ENCODE measurements at regions not wholly inside any gene's neighbourhood (a gene's known extent, or its start where the extent isn't known, plus 50 kb on each side); places are given as distances from the start of the nearest gene placed in this dataset.

DNA sequence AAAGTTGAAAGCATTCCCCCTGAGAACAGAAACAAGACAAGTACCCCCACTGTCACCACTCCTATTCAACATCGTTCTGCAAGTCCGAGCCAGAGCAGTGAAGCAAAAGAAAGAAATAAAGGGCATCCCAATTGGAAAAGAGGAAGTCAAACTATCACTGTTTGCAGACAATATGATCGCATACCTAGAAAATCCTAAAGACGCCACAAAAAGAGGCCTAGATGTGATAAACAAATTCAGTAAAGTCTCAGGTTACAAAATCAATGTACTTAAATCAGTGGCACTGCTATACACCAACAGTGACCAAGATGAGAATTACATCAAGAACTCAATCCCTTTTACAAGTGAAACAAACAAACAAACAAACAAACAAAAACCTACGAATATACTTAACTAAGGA, 87.7 kb upstream of the COCH start:
- TF ChIP-seq, protein P1, sequence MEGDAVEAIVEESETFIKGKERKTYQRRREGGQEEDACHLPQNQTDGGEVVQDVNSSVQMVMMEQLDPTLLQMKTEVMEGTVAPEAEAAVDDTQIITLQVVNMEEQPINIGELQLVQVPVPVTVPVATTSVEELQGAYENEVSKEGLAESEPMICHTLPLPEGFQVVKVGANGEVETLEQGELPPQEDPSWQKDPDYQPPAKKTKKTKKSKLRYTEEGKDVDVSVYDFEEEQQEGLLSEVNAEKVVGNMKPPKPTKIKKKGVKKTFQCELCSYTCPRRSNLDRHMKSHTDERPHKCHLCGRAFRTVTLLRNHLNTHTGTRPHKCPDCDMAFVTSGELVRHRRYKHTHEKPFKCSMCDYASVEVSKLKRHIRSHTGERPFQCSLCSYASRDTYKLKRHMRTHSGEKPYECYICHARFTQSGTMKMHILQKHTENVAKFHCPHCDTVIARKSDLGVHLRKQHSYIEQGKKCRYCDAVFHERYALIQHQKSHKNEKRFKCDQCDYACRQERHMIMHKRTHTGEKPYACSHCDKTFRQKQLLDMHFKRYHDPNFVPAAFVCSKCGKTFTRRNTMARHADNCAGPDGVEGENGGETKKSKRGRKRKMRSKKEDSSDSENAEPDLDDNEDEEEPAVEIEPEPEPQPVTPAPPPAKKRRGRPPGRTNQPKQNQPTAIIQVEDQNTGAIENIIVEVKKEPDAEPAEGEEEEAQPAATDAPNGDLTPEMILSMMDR (IDR thresholded peaks at IDR 0.05; ENCODE audit: low read depth, low read length, missing control alignments): no peak
- DNase-seq (ENCODE audit: low read depth): no peak
- no peak overlapping the region for H3K4me3 ChIP-seq (ENCODE audit: low read depth, low read length)
- in situ Hi-C loops (cut with HindIII; ENCODE audit: low sequenced_read_pairs): no loop called here

DNA sequence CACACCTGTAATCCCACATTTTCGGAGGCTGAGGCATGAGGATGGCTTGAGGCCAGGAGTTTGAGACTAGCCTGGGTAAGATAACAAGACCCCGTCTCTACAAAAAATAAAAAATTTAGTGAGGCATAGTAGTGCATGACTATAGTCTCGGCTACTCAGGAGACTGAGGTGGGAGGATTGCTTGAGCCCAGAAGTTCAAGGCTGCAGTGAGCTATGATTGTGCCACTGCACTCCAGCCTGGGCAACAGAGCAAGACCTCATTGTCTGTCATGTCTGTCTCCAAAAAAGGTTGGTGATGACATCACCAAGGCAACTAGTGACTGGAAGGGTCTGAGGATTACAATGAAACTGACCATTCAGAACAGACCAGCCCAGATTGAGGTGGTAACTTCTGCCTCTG, 83.5 kb upstream of the COCH start:
- in situ Hi-C loops (cut with HindIII; ENCODE audit: low sequenced_read_pairs): no loop called here
- TF ChIP-seq, protein P1 (IDR thresholded peaks at IDR 0.05; ENCODE audit: low read depth, low read length, missing control alignments): no peak
- H3K4me3 ChIP-seq (ENCODE audit: low read depth, low read length): no peak overlapping the region
- DNase-seq (ENCODE audit: low read depth): no peak

DNA sequence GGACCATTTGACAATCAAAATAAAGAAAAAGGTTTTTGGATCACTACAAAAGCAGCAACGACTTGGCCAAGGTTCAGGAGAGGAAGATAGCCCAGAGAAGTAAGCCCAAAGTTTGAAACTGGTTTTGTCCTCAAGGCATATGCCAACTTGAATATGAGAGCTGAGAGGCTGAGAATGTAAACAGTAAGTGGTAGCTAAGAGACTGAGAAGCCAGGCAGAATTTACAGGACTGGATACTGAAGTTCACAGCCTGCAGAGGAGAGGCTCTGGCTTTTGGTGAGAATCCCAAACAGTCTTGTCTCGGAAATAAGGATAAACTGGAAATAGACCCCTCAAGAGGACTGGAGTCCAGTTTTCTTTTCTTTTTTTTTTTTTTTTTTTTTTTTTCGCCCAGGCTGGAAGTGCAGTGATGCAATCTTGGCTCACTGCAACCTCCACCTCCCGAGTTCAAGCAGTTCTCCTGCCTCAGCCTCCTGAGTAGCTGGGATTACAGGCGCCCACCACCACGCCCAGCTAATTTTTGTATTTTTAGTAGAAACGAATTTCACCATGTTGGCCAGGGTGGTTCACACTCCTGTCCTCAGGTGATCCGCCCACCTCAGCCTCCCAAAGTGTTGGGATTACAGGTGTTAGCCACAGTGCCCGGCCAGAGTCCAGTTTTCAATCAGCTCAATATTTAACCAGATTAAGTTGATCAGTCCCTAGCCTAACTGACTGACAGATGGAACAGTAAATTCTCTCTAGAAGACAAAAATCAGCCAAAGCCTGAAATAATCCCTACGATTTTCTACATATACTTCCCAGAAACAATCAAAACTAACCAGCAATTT, 82.6 kb upstream of the COCH start:
- no peak for DNase-seq (ENCODE audit: low read depth)
- in situ Hi-C loops (cut with HindIII; ENCODE audit: low sequenced_read_pairs): no loop called here
- TF ChIP-seq, protein P1 (IDR thresholded peaks at IDR 0.05; ENCODE audit: low read depth, low read length, missing control alignments): no peak

DNA sequence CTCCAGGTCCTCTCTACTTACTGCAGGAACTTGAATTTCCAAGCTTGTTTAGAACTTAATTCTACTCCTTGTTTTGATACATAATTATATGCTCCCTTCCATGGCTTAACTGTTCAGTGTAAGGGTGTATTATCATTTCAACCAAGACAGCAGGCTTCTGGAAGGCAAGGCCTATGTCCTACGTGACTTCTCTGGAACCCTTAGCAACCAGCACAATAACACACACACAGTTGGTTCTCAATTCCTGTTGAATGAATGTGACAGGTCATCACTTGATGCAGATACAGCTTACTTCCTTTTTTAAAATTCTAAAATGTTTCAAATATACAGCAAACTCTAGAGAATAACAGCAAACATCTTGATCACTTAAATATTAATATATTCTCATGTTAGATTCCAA, 77.7 kb upstream of the COCH start:
- no peak for DNase-seq (ENCODE audit: low read depth)
- TF ChIP-seq, protein P1 (IDR thresholded peaks at IDR 0.05; ENCODE audit: low read depth, low read length, missing control alignments): no peak
- no peak overlapping the region for H3K4me3 ChIP-seq (ENCODE audit: low read depth, low read length)
- in situ Hi-C loops (cut with HindIII; ENCODE audit: low sequenced_read_pairs): loop anchor here (5.0 kb wide), 1 partner anchor 36 kb away; no protein-coding TSS in a partner anchor

More for the DNA sequence above, 82.6 kb upstream of the COCH start:
- H3K4me3 ChIP-seq (ENCODE audit: low read depth, low read length): no peak overlapping the region

DNA sequence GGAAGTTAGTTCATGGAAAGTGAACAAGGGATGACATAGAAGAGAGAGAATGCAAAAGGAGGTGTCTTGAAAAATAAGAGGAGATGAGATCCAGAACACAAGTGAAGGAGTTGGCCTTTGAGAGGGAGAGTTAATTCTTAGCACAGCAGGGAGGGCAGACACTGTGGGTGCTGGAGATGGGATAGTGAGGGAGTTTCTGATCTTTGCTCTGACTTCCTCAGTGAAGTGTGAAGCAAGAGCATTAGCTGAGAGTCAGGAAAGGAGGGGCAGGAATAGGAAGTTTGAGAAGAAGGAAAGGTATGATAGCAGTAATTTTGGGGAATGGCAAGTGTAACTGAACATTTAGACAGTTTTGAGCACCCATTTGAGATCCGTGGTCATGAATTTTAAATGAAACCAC, 75.8 kb upstream of the COCH start:
- TF ChIP-seq, protein P1 (IDR thresholded peaks at IDR 0.05; ENCODE audit: low read depth, low read length, missing control alignments): no peak
- no peak for DNase-seq (ENCODE audit: low read depth)
- no peak overlapping the region for H3K4me3 ChIP-seq (ENCODE audit: low read depth, low read length)
- in situ Hi-C loops (cut with HindIII; ENCODE audit: low sequenced_read_pairs): loop anchor here (5.0 kb wide), 1 partner anchor 34 kb away; no protein-coding TSS in a partner anchor

DNA sequence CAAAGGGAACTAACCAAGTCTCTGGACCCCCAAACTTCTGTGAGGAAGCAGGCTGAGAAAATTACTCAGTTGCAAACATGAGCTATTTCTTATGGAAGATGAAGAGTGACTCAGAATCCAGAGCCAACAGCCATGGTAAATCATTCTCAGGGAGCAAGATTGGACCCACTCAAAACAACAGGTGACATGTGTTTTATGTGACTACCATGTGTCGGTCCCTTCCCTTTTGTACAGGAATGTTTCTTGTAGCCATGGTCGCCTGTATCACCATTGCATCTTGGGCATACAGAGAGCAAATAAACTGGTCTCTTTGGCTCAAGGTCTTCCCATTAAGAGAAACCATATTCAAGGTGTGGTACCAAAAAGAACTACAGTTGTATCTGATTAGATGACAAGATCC, 75.4 kb upstream of the COCH start:
- TF ChIP-seq, protein P1 (IDR thresholded peaks at IDR 0.05; ENCODE audit: low read depth, low read length, missing control alignments): no peak
- H3K4me3 ChIP-seq (ENCODE audit: low read depth, low read length): no peak overlapping the region
- no peak for DNase-seq (ENCODE audit: low read depth)
- in situ Hi-C loops (cut with HindIII; ENCODE audit: low sequenced_read_pairs): loop anchor here (5.0 kb wide), 1 partner anchor 33 kb away; no protein-coding TSS in a partner anchor
